Trophoblast cell (in vitro differentiated cells and primary cell): ENCODE measurements at regions not wholly inside any gene's neighbourhood (a gene's known extent, or its start where the extent isn't known, plus 50 kb on each side); places are given as distances from the start of the nearest gene placed in this dataset.
"Not testable (repeated sequence)": the region's sequence is repeated elsewhere in the genome, so short reads cannot be mapped to it uniquely, and the experiment has no call there.

Source experiments
- DNase-seq, 2 donors: peaks; one replicate each; pipeline ENCODE4 v3.0.0-alpha.2; 2016
- H2AFZ ChIP-seq: 2 replicates; pipeline ENCODE4 v1.6.1; 2013; ENCODE audit warnings: low read length, moderate library complexity, mild to moderate bottlenecking; ENCODE audit not compliant: insufficient read depth, poor library complexity
- H2AK5ac ChIP-seq: 2 replicates; pipeline ENCODE4 v1.6.1; 2013; ENCODE audit warnings: mild to moderate bottlenecking, low read length
- H2BK120ac ChIP-seq: 2 replicates; pipeline ENCODE4 v1.6.1; 2013; ENCODE audit warnings: low read length, mild to moderate bottlenecking, moderate library complexity; ENCODE audit not compliant: insufficient read depth, poor library complexity
- H2BK12ac ChIP-seq: 2 replicates; pipeline ENCODE4 v1.6.1; 2013; ENCODE audit warnings: mild to moderate bottlenecking, low read length, moderate library complexity
- H2BK5ac ChIP-seq: 2 replicates; pipeline ENCODE4 v1.6.1; 2013; ENCODE audit warnings: low read length, low read depth, moderate library complexity, mild to moderate bottlenecking; ENCODE audit not compliant: poor library complexity
- H3K14ac ChIP-seq: 2 replicates; pipeline ENCODE4 v1.6.1; 2013; ENCODE audit warnings: mild to moderate bottlenecking, low read length
- H3K18ac ChIP-seq: 2 replicates; pipeline ENCODE4 v1.6.1; 2013; ENCODE audit warnings: mild to moderate bottlenecking, low read length
- H3K23ac ChIP-seq: 2 replicates; pipeline ENCODE4 v1.6.1; 2013; ENCODE audit warnings: low read length
- H3K27ac ChIP-seq: 2 replicates; pipeline ENCODE4 v1.5.1; 2013; ENCODE audit warnings: low read depth, mild to moderate bottlenecking, inconsistent platforms, low read length, moderate library complexity
- H3K27me3 ChIP-seq: 2 replicates; pipeline ENCODE4 v1.6.1; 2013; ENCODE audit warnings: inconsistent platforms, mild to moderate bottlenecking, low read length, moderate library complexity; ENCODE audit not compliant: insufficient read depth
- H3K36me3 ChIP-seq, 2 experiments: 1 replicate in 1 of 2; 2 replicates in 1 of 2; pipeline ENCODE4 v1.6.1; 2013; ENCODE audit warnings: low read length in 2 of 2, mild to moderate bottlenecking in 2 of 2, moderate library complexity in 1 of 2; ENCODE audit not compliant: insufficient read depth in 2 of 2, control insufficient read depth in 1 of 2
- H3K4ac ChIP-seq: 2 replicates; pipeline ENCODE4 v1.6.1; 2013; ENCODE audit warnings: low read depth, mild to moderate bottlenecking, low read length, moderate library complexity
- H3K4me1 ChIP-seq, 2 experiments: 1 replicate in 1 of 2; 2 replicates in 1 of 2; pipeline ENCODE4 v1.6.1; 2013; ENCODE audit warnings: low read length in 2 of 2, mild to moderate bottlenecking in 2 of 2, moderate library complexity in 1 of 2; ENCODE audit not compliant: insufficient read depth in 2 of 2, control insufficient read depth in 1 of 2
- H3K4me2 ChIP-seq: 2 replicates; pipeline ENCODE4 v1.6.1; 2013; ENCODE audit warnings: inconsistent platforms, mild to moderate bottlenecking, low read length, moderate library complexity
- H3K4me3 ChIP-seq: 2 replicates; pipeline ENCODE4 v1.5.1; 2013; ENCODE audit warnings: mild to moderate bottlenecking, low read depth, low read length, inconsistent platforms
- H3K79me1 ChIP-seq: one replicate; pipeline ENCODE4 v1.6.1; 2013; ENCODE audit warnings: low read length
- H3K79me2 ChIP-seq: 2 replicates; pipeline ENCODE4 v1.6.1; 2013; ENCODE audit warnings: low read length, mild to moderate bottlenecking; ENCODE audit not compliant: control insufficient read depth, insufficient read depth, poor library complexity
- H3K9ac ChIP-seq: 2 replicates; pipeline ENCODE4 v1.6.1; 2013; ENCODE audit warnings: mild to moderate bottlenecking, low read length
- H3K9me3 ChIP-seq: 2 replicates; pipeline ENCODE4 v1.6.1; 2013; ENCODE audit warnings: low read depth, mild to moderate bottlenecking, control low read depth, inconsistent platforms, low read length; ENCODE audit not compliant: insufficient read depth
- H4K12ac ChIP-seq: 2 replicates; pipeline ENCODE4 v1.6.1; 2013; ENCODE audit warnings: low read depth, mild to moderate bottlenecking, low read length, moderate library complexity
- H4K8ac ChIP-seq: 2 replicates; pipeline ENCODE4 v1.6.1; 2013; ENCODE audit warnings: low read depth, mild to moderate bottlenecking, low read length, moderate library complexity
- H4K91ac ChIP-seq: one replicate; pipeline ENCODE4 v1.6.1; 2013; ENCODE audit warnings: low read depth, mild to moderate bottlenecking, low read length, moderate library complexity
- WGBS: extraction: QIAGEN DNeasy Blood & Tissue Kit; methylation state at CpG from one replicate; pipeline ENCODE4 v1.1.7; 2013; ENCODE audit warnings: missing lambda C conversion rate; ENCODE audit not compliant: insufficient read length, insufficient coverage; ENCODE audit errors: extremely low coverage; 5-methylcytosine and 5-hydroxymethylcytosine counted together

DNA sequence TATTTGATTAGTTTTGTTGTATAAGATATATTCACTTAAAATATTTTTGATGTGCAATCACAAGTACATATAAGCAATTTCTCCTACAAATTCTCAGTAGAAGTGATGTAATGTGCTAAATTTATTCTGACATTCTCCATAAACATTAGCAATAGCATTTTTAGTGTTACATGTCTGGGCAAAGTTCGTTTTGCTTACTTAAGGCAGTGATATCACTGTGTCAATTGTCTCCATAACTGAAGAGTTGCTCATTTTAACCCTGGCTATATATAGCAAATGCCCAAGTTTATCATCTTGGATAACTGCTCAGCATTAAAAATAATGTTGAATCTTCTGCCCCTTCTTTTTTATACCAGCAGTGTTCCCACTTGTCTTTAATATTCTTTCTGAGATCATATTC lies 340.0 kb upstream of the NDST4 start:
- no peak overlapping the region for H3K23ac ChIP-seq
- H2BK120ac ChIP-seq, result no peak overlapping the region
- no peaks in the 10 kb centered on the region for H3K79me2 ChIP-seq
- H3K79me1 ChIP-seq, result no peaks in the 10 kb centered on the region
- no peak overlapping the region for H2AFZ ChIP-seq
- DNase-seq, result no peak
- H3K9me3 ChIP-seq, result no peaks in the 10 kb centered on the region
- H3K27ac ChIP-seq, result no peak overlapping the region
- no peaks in the 10 kb centered on the region for H3K36me3 ChIP-seq
- H4K12ac ChIP-seq, result no peak overlapping the region
- no CpG with 5 or more reads among the region's 1 CpG for WGBS
- H2BK5ac ChIP-seq, result no peak overlapping the region
- no peak overlapping the region for H3K4ac ChIP-seq
- no peak overlapping the region for H3K9ac ChIP-seq
- no peak overlapping the region for H2AK5ac ChIP-seq
- H3K4me3 ChIP-seq, result no peak overlapping the region
- H3K18ac ChIP-seq, result no peak overlapping the region
- H4K8ac ChIP-seq, result no peak overlapping the region
- no peak overlapping the region for H2BK12ac ChIP-seq
- no peak overlapping the region for H3K14ac ChIP-seq
- H3K27me3 ChIP-seq, result no peaks in the 10 kb centered on the region
- H3K4me1 ChIP-seq, result no peaks in the 10 kb centered on the region
- no peak overlapping the region for H3K4me2 ChIP-seq
- H4K91ac ChIP-seq, result no peak overlapping the region

DNA sequence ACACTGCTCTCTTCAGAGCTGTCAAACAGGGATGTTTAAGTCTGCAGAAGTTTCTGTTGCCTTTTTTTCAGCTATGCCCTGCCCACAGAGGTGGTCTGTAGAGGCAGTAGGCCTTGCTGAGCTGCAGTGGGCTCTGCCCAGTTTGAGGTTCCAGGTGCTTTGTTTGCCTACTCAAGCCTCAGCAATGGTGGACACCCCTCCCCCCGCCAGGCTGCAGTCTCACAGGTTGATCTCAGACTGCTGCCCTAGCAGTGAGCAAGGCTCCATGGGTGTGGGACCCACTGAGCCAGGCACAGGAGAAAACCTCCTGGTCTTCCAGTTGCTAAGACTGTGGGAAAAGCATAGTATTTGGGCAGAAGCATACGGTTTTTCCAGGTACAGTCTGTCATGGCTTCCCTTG lies 338.8 kb upstream of the NDST4 start:
- not testable (repeated sequence) for H3K18ac ChIP-seq, H3K23ac ChIP-seq, H3K14ac ChIP-seq, H4K8ac ChIP-seq, H3K9ac ChIP-seq, H3K79me1 ChIP-seq, H3K79me2 ChIP-seq, H3K27me3 ChIP-seq, H2AFZ ChIP-seq, H4K91ac ChIP-seq, H4K12ac ChIP-seq, H3K4me3 ChIP-seq, H3K9me3 ChIP-seq, H2BK5ac ChIP-seq, H2AK5ac ChIP-seq, H2BK120ac ChIP-seq, H2BK12ac ChIP-seq, H3K36me3 ChIP-seq, H3K4me1 ChIP-seq, H3K27ac ChIP-seq, H3K4me2 ChIP-seq, DNase-seq, H3K4ac ChIP-seq
- WGBS, result no CpG with 5 or more reads among the region's 2 CpGs

- no peaks in the 10 kb centered on the region for H3K4me1 ChIP-seq
- no CpG with 5 or more reads among the region's 3 CpGs for WGBS
- no peaks in the 10 kb centered on the region for H3K9me3 ChIP-seq
- H3K23ac ChIP-seq, result no peak overlapping the region
- H4K12ac ChIP-seq, result no peak overlapping the region
- peaks cover 0 to 2% of the 10 kb centered on the region in 2 experiments for H3K36me3 ChIP-seq
- H4K91ac ChIP-seq, result no peak overlapping the region
- H2BK120ac ChIP-seq, result no peak overlapping the region
- no peak overlapping the region for H2BK5ac ChIP-seq
- H3K4ac ChIP-seq, result no peak overlapping the region
- no peaks in the 10 kb centered on the region for H3K79me1 ChIP-seq
- no peak overlapping the region for H2BK12ac ChIP-seq
- no peak overlapping the region for H2AK5ac ChIP-seq
- no peaks in the 10 kb centered on the region for H3K27me3 ChIP-seq
- no peak overlapping the region for H4K8ac ChIP-seq
- no peak overlapping the region for H2AFZ ChIP-seq
- H3K18ac ChIP-seq, result no peak overlapping the region
- no peak overlapping the region for H3K9ac ChIP-seq
- no peak overlapping the region for H3K4me3 ChIP-seq
- no peaks in the 10 kb centered on the region for H3K79me2 ChIP-seq
- H3K4me2 ChIP-seq, result no peak overlapping the region
- no peak overlapping the region for H3K14ac ChIP-seq
- DNase-seq, result no peak
- no peak overlapping the region for H3K27ac ChIP-seq
Measured at GRCh38 chr4:115437739-115438138, 324.3 kb upstream of the NDST4 start.

DNA sequence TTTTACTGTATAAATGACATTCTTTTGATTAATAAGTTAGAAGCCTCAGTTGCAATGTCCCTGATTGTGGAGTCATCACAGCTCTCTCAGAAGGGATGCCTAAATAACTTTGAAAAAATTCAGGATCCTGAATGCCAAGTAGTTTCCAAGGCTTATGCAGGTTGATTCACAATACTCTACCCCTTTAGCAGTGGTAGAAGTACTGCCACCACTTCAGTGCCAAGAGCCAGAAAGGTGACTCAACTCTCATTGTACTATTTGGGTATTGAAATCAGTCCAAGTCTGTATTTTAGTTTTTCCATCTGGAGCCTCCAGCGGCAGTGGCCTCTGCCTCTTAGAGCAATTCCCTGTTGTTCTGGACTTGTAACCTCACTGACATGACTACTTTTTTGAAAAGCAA lies 320.1 kb upstream of the NDST4 start:
- Histone ChIP-seq H4K8ac (no peak overlapping the region), H4K12ac (no peak overlapping the region), H3K4me1 (no peaks in the 10 kb centered on the region), H2AK5ac (no peak overlapping the region), H3K4ac (no peak overlapping the region), H3K18ac (no peak overlapping the region), H3K9me3 (no peaks in the 10 kb centered on the region), H3K23ac (no peak overlapping the region), H3K14ac (no peak overlapping the region), H2AFZ (no peak overlapping the region), H3K27me3 (no peaks in the 10 kb centered on the region), H3K4me2 (no peak overlapping the region), H3K27ac (no peak overlapping the region), H2BK120ac (no peak overlapping the region), H3K4me3 (no peak overlapping the region), H4K91ac (no peak overlapping the region), H2BK5ac (no peak overlapping the region), H2BK12ac (no peak overlapping the region), H3K79me1 (no peaks in the 10 kb centered on the region), H3K79me2 (no peaks in the 10 kb centered on the region), H3K36me3 (no peaks in the 10 kb centered on the region), H3K9ac (no peak overlapping the region)
- no peak for DNase-seq
- no CpG with 5 or more reads among the region's 1 CpG for WGBS
